ENCODE measurements at regions not wholly inside any gene's neighbourhood (a gene's known extent, or its start where the extent isn't known, plus 50 kb on each side); places are given as distances from the start of the nearest gene placed in this dataset.

DNA sequence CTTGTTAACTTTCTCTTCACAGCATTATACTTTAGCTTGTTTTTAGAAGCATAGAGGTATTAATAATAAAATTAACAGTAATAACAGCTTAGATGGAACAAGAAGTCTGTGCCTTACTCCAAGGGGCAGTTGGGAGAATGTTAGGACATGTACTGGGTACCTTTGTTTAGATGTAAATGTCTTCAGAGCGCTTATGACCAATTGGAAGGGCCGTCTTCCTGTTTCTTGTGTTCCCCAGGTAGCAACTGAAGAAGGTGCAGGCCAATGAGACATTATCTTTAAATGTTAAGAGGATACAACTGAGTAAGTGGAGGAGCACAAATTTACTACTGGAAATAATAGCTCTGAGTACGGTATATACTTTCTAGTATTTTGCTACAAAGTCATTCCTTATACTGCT is 180.9 kb upstream of the SYT1 start:
- TF ChIP-seq, protein P1, sequence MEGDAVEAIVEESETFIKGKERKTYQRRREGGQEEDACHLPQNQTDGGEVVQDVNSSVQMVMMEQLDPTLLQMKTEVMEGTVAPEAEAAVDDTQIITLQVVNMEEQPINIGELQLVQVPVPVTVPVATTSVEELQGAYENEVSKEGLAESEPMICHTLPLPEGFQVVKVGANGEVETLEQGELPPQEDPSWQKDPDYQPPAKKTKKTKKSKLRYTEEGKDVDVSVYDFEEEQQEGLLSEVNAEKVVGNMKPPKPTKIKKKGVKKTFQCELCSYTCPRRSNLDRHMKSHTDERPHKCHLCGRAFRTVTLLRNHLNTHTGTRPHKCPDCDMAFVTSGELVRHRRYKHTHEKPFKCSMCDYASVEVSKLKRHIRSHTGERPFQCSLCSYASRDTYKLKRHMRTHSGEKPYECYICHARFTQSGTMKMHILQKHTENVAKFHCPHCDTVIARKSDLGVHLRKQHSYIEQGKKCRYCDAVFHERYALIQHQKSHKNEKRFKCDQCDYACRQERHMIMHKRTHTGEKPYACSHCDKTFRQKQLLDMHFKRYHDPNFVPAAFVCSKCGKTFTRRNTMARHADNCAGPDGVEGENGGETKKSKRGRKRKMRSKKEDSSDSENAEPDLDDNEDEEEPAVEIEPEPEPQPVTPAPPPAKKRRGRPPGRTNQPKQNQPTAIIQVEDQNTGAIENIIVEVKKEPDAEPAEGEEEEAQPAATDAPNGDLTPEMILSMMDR (IDR thresholded peaks at IDR 0.05), result no peak
- no peak for TF ChIP-seq POLR2A (IDR thresholded peaks at IDR 0.05)
